Kidney (tissue), 13 donors: ENCODE measurements at regions not wholly inside any gene's neighbourhood (a gene's known extent, or its start where the extent isn't known, plus 50 kb on each side); places are given as distances from the start of the nearest gene placed in this dataset.

ENCODE experiments used
- DNase-seq, 5 donors: peaks; one replicate each; pipeline ENCODE4 v3.0.0-alpha.2; 2013 to 2020
- FAIRE-seq: peaks from 2 replicates; lab custom pipeline; 2012; peaks lifted over from hg19 to GRCh38; lab: Jason Lieb, UNC
- H3K27ac ChIP-seq, 2 donors: one replicate each; pipeline ENCODE4 v1.7.0; 2013; ENCODE audit warnings: low read depth in 2 of 2, low read length in 2 of 2, inconsistent platforms in 1 of 2
- H3K27me3 ChIP-seq: one replicate; pipeline ENCODE4 v1.7.1; 2013; ENCODE audit warnings: low read length, inconsistent platforms; ENCODE audit not compliant: control insufficient read depth, insufficient read depth
- H3K36me3 ChIP-seq, 3 donors: one replicate each; pipeline versions ENCODE4 v1.7.0 to v1.7.1; 2013; ENCODE audit warnings: low read length in 3 of 3, control low read depth in 1 of 3, inconsistent platforms in 1 of 3; ENCODE audit not compliant: insufficient read depth in 3 of 3, control insufficient read depth in 2 of 3
- H3K4me1 ChIP-seq, 3 donors: one replicate each; pipeline versions ENCODE4 v1.7.0 to v1.7.1; 2013; ENCODE audit warnings: low read length in 3 of 3, inconsistent platforms in 1 of 3, low read depth in 1 of 3; ENCODE audit not compliant: control insufficient read depth in 2 of 3, insufficient read depth in 2 of 3
- H3K4me3 ChIP-seq, 3 donors: one replicate each; pipeline versions ENCODE4 v1.7.0 to v1.8.1; 2013; ENCODE audit warnings: low read length in 3 of 3, control low read depth in 1 of 3, inconsistent platforms in 1 of 3
- H3K9ac ChIP-seq, 3 donors: one replicate each; pipeline versions ENCODE4 v1.7.0 to v1.7.1; 2013; ENCODE audit warnings: low read length in 3 of 3, control low read depth in 1 of 3, inconsistent platforms in 1 of 3
- H3K9me3 ChIP-seq, 3 donors: one replicate each; pipeline versions ENCODE4 v1.7.0 to v1.7.1; 2013; ENCODE audit warnings: low read length in 3 of 3, control low read depth in 1 of 3, inconsistent platforms in 1 of 3; ENCODE audit not compliant: control insufficient read depth in 2 of 3, insufficient read depth in 1 of 3
- intact Hi-C: fragments of 100-400 bp; cut with DNase I; formaldehyde crosslinking; loops from one replicate; pipeline ENCODE4 v1.11.1; 2022
- TF ChIP-seq, protein P1 (sequence below): IDR thresholded peaks from 3 replicates; pipeline ENCODE4 v1.5.1; 2012; ENCODE audit warnings: mild to moderate bottlenecking, moderate library complexity, borderline replicate concordance; ENCODE audit not compliant: insufficient read depth; ENCODE audit errors: extremely low read depth
- donor health status: control.
- donor health status: control.
- donor health status: control.
- donor health status: control.
- donor health status: control.
- donor health status: DM: yes; HTN: yes; CAD: no.
- donor health status: Normal renal cell carcinoma (clear cell type).

DNA sequence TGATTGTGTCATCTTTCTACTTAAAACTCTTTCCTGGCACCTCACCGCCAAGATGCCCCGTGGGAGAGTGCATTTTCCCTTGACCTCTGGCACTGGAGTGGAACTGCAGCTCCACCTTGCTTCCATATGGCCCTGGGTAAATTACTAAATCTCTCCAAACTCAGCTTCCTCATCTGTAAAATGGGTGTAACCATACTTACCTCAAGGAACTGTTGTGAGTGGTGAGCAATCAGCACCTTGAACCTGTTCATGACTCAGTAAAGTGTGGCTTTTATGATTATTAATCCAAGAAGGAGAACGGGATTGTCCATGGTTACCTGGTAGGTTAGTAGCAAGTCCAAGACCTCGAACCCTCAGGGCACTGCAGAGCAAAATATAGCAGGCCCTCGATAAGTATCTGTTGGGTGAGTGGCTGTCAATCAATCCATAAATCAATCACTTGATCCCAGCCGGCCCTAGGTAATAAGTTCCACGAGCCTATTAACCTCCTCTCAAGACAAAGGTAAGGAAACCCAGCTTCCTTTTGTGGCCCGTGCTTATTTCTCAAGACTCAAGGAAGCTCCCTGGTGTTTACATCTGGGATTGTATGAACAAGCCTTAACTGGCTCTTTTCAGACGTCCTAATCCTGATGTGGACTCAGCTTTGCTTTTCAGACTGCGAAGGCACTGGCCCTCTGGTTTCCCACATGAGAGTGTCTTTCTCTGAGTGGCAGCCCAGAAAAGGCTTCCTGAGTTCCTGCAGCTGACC, 114.0 kb upstream of the GJB5 start:
- intact Hi-C loops = no loop called here
- no peaks in the 10 kb centered on the region for H3K36me3 ChIP-seq
- H3K4me1 ChIP-seq = no peaks in the 10 kb centered on the region
- no peak overlapping the region for H3K9ac ChIP-seq
- FAIRE-seq = no peak
- TF ChIP-seq, protein P1, sequence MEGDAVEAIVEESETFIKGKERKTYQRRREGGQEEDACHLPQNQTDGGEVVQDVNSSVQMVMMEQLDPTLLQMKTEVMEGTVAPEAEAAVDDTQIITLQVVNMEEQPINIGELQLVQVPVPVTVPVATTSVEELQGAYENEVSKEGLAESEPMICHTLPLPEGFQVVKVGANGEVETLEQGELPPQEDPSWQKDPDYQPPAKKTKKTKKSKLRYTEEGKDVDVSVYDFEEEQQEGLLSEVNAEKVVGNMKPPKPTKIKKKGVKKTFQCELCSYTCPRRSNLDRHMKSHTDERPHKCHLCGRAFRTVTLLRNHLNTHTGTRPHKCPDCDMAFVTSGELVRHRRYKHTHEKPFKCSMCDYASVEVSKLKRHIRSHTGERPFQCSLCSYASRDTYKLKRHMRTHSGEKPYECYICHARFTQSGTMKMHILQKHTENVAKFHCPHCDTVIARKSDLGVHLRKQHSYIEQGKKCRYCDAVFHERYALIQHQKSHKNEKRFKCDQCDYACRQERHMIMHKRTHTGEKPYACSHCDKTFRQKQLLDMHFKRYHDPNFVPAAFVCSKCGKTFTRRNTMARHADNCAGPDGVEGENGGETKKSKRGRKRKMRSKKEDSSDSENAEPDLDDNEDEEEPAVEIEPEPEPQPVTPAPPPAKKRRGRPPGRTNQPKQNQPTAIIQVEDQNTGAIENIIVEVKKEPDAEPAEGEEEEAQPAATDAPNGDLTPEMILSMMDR = no peak
- H3K27ac ChIP-seq = no peak overlapping the region
- no peaks in the 10 kb centered on the region for H3K27me3 ChIP-seq
- H3K4me3 ChIP-seq = no peak overlapping the region
- no peaks in the 10 kb centered on the region for H3K9me3 ChIP-seq
- no peak for DNase-seq

DNA sequence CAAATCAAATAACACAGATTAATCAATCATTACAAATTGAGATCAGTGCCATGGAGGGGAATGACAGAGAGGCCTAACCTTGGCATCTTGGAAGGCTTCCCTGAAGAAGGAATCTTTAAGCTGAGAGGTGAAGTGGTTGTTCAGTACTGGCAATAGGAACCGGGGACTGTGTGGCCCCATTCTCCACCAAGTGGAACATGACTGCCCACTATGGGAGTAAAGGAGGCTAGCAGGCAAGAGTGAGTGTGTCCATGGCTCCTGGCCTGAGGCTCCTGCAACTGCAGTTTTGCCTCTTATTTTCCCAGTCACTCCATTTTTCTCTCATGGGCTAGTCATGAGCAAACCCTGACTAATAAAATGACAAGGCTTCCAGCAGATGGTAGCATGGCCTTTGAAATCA, 112.2 kb upstream of the GJB5 start:
- Histone ChIP-seq H3K9me3 (no peaks in the 10 kb centered on the region), H3K9ac (no peak overlapping the region), H3K27me3 (no peaks in the 10 kb centered on the region), H3K27ac (no peak overlapping the region), H3K36me3 (no peaks in the 10 kb centered on the region), H3K4me1 (no peaks in the 10 kb centered on the region), H3K4me3 (no peak overlapping the region)
- intact Hi-C loops = no loop called here
- FAIRE-seq (no peak), DNase-seq (no peak)
- TF ChIP-seq, protein P1 = no peak

DNA sequence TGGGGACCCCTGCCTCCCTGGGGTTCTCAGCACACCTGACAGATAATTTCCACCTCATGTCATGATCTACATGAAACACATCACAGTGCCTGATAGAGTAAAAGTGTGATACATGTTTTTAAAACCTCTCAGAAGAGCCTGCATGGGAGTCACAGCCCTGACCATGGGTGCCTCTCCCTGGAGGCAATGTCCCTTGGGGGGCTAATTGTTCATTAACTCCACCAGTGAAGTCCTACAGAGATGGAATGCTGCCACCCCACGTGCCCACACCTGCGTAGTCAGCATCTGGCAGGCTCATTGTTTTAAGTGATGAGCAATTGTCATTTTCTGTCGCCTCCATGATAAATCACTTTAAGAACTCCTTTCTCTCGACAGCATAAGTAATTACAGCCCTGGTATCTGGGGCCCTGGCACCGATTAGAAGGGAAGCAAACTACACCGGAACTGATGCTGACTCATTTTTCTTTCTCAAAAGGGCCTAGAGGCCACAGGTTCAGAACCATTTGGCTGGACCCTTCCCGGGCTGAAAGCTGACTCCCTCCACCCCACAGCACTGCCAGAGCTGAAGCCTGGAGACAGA, 109.6 kb upstream of the GJB5 start:
- DNase-seq (no peak), FAIRE-seq (no peak)
- Histone ChIP-seq H3K27ac (no peak overlapping the region), H3K27me3 (no peaks in the 10 kb centered on the region), H3K4me3 (no peak overlapping the region), H3K9me3 (no peaks in the 10 kb centered on the region), H3K36me3 (no peaks in the 10 kb centered on the region), H3K9ac (no peak overlapping the region), H3K4me1 (no peaks in the 10 kb centered on the region)
- intact Hi-C loops = no loop called here
- TF ChIP-seq, protein P1 = no peak
